Skeletal muscle satellite cell (primary cell): ENCODE measurements at regions not wholly inside any gene's neighbourhood (a gene's known extent, or its start where the extent isn't known, plus 50 kb on each side); places are given as distances from the start of the nearest gene placed in this dataset.
"Not testable (repeated sequence)": the region's sequence is repeated elsewhere in the genome, so short reads cannot be mapped to it uniquely, and the experiment has no call there.

Experiments
- H3K27me3 ChIP-seq: 2 replicates; pipeline ENCODE4 v1.7.0; 2013; ENCODE audit warnings: low read length; ENCODE audit not compliant: control insufficient read depth, insufficient read depth
- H3K36me3 ChIP-seq: 2 replicates; pipeline ENCODE4 v1.7.0; 2013; ENCODE audit warnings: mild to moderate bottlenecking, control low read depth, low read length; ENCODE audit not compliant: insufficient read depth
- H3K4me1 ChIP-seq: 2 replicates; pipeline ENCODE4 v1.7.0; 2013; ENCODE audit warnings: low read length; ENCODE audit not compliant: control insufficient read depth, insufficient read depth
- H3K4me2 ChIP-seq: 2 replicates; pipeline ENCODE4 v1.7.0; 2013; ENCODE audit warnings: mild to moderate bottlenecking, low read length
- H3K4me3 ChIP-seq: 2 replicates; pipeline ENCODE4 v1.7.0; 2013; ENCODE audit warnings: low read length
- H3K9ac ChIP-seq: 2 replicates; pipeline ENCODE4 v1.7.0; 2013; ENCODE audit warnings: mild to moderate bottlenecking, low read depth, low read length, moderate library complexity
- H3K9me3 ChIP-seq: replicated peaks from 2 replicates; pipeline ENCODE4 v1.7.0; 2013; ENCODE audit warnings: mild to moderate bottlenecking, control low read depth, low read length

GRCh38 chr12:47473091-47473490 is 232.7 kb downstream of the RPAP3 start:
- no peak overlapping the region for H3K4me2 ChIP-seq
- no peak overlapping the region for H3K9ac ChIP-seq
- no peaks in the 10 kb centered on the region for H3K4me1 ChIP-seq
- H3K9me3 ChIP-seq = no peaks in the 10 kb centered on the region
- no peak overlapping the region for H3K4me3 ChIP-seq
- H3K36me3 ChIP-seq = no peaks in the 10 kb centered on the region
- peaks cover 17% of the 10 kb centered on the region for H3K27me3 ChIP-seq

- H3K4me3 ChIP-seq, H3K4me2 ChIP-seq, H3K9ac ChIP-seq, H3K36me3 ChIP-seq, H3K4me1 ChIP-seq, H3K9me3 ChIP-seq: not testable (repeated sequence)
- peaks cover 27% of the 10 kb centered on the region for H3K27me3 ChIP-seq
Observed at GRCh38 chr12:47470349-47470748, 235.5 kb downstream of the RPAP3 start.

GRCh38 chr12:47463918-47464317 is 241.9 kb downstream of the RPAP3 start:
- H3K9me3 ChIP-seq, H3K4me1 ChIP-seq, H3K36me3 ChIP-seq, H3K4me2 ChIP-seq, H3K4me3 ChIP-seq, H3K9ac ChIP-seq: not testable (repeated sequence)
- H3K27me3 ChIP-seq = peaks cover 32% of the 10 kb centered on the region

GRCh38 chr12:47458279-47458678 is 247.6 kb downstream of the RPAP3 start:
- H3K4me1 ChIP-seq = no peaks in the 10 kb centered on the region
- H3K4me3 ChIP-seq = no peak overlapping the region
- H3K36me3 ChIP-seq = no peaks in the 10 kb centered on the region
- H3K9ac ChIP-seq = no peak overlapping the region
- no peak overlapping the region for H3K4me2 ChIP-seq
- H3K9me3 ChIP-seq = no peaks in the 10 kb centered on the region
- H3K27me3 ChIP-seq = peaks cover 27% of the 10 kb centered on the region

GRCh38 chr12:47449797-47450196 is 256.0 kb downstream of the RPAP3 start:
- Histone ChIP-seq H3K9ac (no peak overlapping the region), H3K9me3 (no peaks in the 10 kb centered on the region), H3K36me3 (no peaks in the 10 kb centered on the region), H3K4me2 (no peak overlapping the region), H3K4me1 (no peaks in the 10 kb centered on the region), H3K4me3 (no peak overlapping the region), H3K27me3 (peaks cover 27% of the 10 kb centered on the region)

- Histone ChIP-seq H3K4me2 (no peak overlapping the region), H3K9me3 (no peaks in the 10 kb centered on the region), H3K36me3 (no peaks in the 10 kb centered on the region), H3K9ac (no peak overlapping the region), H3K4me1 (no peaks in the 10 kb centered on the region), H3K4me3 (no peak overlapping the region), H3K27me3 (peaks cover 4% of the 10 kb centered on the region)
Observed at GRCh38 chr12:47442310-47442709, 263.5 kb downstream of the RPAP3 start.

GRCh38 chr12:47441490-47441889 is 264.3 kb downstream of the RPAP3 start:
- H3K27me3 ChIP-seq = no peaks in the 10 kb centered on the region
- no peaks in the 10 kb centered on the region for H3K9me3 ChIP-seq
- H3K4me2 ChIP-seq = no peak overlapping the region
- no peaks in the 10 kb centered on the region for H3K36me3 ChIP-seq
- no peak overlapping the region for H3K4me3 ChIP-seq
- no peak overlapping the region for H3K9ac ChIP-seq
- H3K4me1 ChIP-seq = no peaks in the 10 kb centered on the region

- Histone ChIP-seq H3K9ac (no peak overlapping the region), H3K36me3 (no peaks in the 10 kb centered on the region), H3K4me3 (no peak overlapping the region), H3K9me3 (no peaks in the 10 kb centered on the region), H3K27me3 (no peaks in the 10 kb centered on the region), H3K4me2 (no peak overlapping the region), H3K4me1 (no peaks in the 10 kb centered on the region)
Observed at GRCh38 chr12:47438175-47438574, 267.7 kb downstream of the RPAP3 start.

GRCh38 chr12:47437570-47437969 is 268.3 kb downstream of the RPAP3 start:
- Histone ChIP-seq H3K36me3 (no peaks in the 10 kb centered on the region), H3K4me3 (no peak overlapping the region), H3K4me1 (no peaks in the 10 kb centered on the region), H3K4me2 (no peak overlapping the region), H3K9me3 (no peaks in the 10 kb centered on the region), H3K27me3 (no peaks in the 10 kb centered on the region), H3K9ac (no peak overlapping the region)

- Histone ChIP-seq H3K4me2 (no peak overlapping the region), H3K4me3 (no peak overlapping the region), H3K4me1 (no peaks in the 10 kb centered on the region), H3K9me3 (no peaks in the 10 kb centered on the region), H3K27me3 (no peaks in the 10 kb centered on the region), H3K9ac (no peak overlapping the region), H3K36me3 (no peaks in the 10 kb centered on the region)
Observed at GRCh38 chr12:47433876-47434275, 272.0 kb downstream of the RPAP3 start.

GRCh38 chr12:47426678-47427309 is 279.0 kb downstream of the RPAP3 start:
- not testable (repeated sequence) for H3K36me3 ChIP-seq, H3K4me1 ChIP-seq, H3K27me3 ChIP-seq, H3K4me3 ChIP-seq, H3K9ac ChIP-seq, H3K4me2 ChIP-seq, H3K9me3 ChIP-seq

GRCh38 chr12:47422611-47423010 is 283.2 kb downstream of the RPAP3 start:
- Histone ChIP-seq H3K4me2 (no peak overlapping the region), H3K27me3 (no peaks in the 10 kb centered on the region), H3K9ac (no peak overlapping the region), H3K4me1 (no peaks in the 10 kb centered on the region), H3K36me3 (no peaks in the 10 kb centered on the region), H3K4me3 (no peak overlapping the region), H3K9me3 (no peaks in the 10 kb centered on the region)
